ENCODE measurements at regions not wholly inside any gene's neighbourhood (a gene's known extent, or its start where the extent isn't known, plus 50 kb on each side); places are given as distances from the start of the nearest gene placed in this dataset.

DNA sequence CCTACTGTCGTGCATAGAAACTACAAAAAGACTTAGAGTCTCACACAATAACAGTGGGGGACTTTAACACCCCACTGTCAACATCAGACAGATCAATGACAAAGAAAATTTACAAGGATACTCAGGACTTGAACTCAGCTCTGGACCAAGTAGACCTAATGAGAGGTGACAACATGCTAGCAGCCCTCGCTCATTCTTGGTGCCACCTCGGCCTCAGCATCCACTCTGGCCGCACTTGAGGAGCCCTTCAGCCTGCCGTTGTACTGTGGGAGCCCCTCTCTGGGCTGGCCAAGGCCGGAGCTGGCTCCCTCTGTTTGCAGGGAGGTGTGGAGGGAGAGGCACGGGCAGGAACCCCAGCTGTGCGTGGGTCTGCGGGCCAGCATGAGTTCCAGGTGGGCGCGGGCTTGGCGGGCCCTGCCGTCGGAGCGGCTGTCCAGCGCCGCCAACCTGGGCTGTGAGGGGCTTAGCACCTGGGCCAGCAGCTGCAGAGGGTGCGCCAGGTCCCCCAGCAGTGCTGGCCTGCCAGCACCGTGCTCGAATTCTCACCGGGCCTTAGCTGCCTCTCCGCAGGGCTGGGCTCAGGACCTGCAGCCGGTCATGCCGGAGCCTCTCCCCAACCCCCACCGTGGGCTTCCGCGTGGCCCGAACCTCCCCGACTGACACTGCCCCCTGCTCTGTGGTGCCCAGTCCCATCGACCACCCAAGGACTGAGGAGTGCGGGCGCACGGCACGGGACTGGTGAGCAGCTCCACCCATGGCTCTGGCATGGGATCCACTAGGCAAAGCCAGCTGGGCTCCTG, 205.6 kb downstream of the FRK start:
- TF ChIP-seq TCF3 (IDR thresholded peaks at IDR 0.05; ENCODE audit: borderline replicate concordance, insufficient read depth, low read depth, low read length) (no peak), BCL3 (IDR thresholded peaks at IDR 0.05; ENCODE audit: borderline replicate concordance, insufficient read depth, low read depth, low read length, poor library complexity, severe bottlenecking) (no peak), PAX8 (IDR thresholded peaks at IDR 0.05) (no peak), SIN3A (IDR thresholded peaks at IDR 0.05; ENCODE audit: low read depth, low read length) (no peak), BHLHE40 (IDR thresholded peaks at IDR 0.05; ENCODE audit: borderline replicate concordance in 1 of 2, low read depth in 2 of 2, low read length in 1 of 2) (no peak), TCF7 (IDR thresholded peaks at IDR 0.05; ENCODE audit: borderline replicate concordance) (no peak), ATF7 (IDR thresholded peaks at IDR 0.05; ENCODE audit: low read depth) (no peak), ZBED1 (IDR thresholded peaks at IDR 0.05; ENCODE audit: borderline replicate concordance) (no peak), CEBPZ (IDR thresholded peaks at IDR 0.05; ENCODE audit: low read depth, low read length) (no peak), FOXK2 (IDR thresholded peaks at IDR 0.05) (no peak), CBX5 (IDR thresholded peaks at IDR 0.05; ENCODE audit: low read depth) (no peak), RELA (IDR thresholded peaks at IDR 0.05; ENCODE audit: borderline replicate concordance, partially characterized antibody) (no peak), EGR1 (IDR thresholded peaks at IDR 0.05; ENCODE audit: borderline replicate concordance in 1 of 2, low read depth in 2 of 2, low read length in 2 of 2) (no peak)
- TF ChIP-seq, protein P1, sequence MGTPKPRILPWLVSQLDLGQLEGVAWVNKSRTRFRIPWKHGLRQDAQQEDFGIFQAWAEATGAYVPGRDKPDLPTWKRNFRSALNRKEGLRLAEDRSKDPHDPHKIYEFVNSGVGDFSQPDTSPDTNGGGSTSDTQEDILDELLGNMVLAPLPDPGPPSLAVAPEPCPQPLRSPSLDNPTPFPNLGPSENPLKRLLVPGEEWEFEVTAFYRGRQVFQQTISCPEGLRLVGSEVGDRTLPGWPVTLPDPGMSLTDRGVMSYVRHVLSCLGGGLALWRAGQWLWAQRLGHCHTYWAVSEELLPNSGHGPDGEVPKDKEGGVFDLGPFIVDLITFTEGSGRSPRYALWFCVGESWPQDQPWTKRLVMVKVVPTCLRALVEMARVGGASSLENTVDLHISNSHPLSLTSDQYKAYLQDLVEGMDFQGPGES (IDR thresholded peaks at IDR 0.05) = no peak
- 70% methylated on average over 34 of the region's 34 CpGs for WGBS (ENCODE audit: insufficient coverage, insufficient replicate concordance, low lambda C conversion rate, missing lambda C conversion rate)
- intact Hi-C loops (cut with micrococcal nuclease; ENCODE audit: unreplicated experiment) (no loop called here), in situ Hi-C loops (cut with MboI) (no loop called here)
- Histone ChIP-seq H3K4me3 (no peak overlapping the region), H3K4me2 (ENCODE audit: control insufficient read depth, insufficient read depth) (no peak overlapping the region), H3K36me3 (ENCODE audit: control insufficient read depth in 2 of 2, insufficient read depth in 2 of 2, low read length in 1 of 2) (no peaks in the 10 kb centered on the region), H3K27ac (ENCODE audit: control insufficient read depth, insufficient read depth) (no peak overlapping the region), H2AFZ (ENCODE audit: control insufficient read depth, low read depth, low read length) (no peak overlapping the region), H3K9me3 (replicated peaks; ENCODE audit: control insufficient read depth, insufficient read depth, low read length) (no peaks in the 10 kb centered on the region; the same call in 2 of the 3 replicates), H3K4me1 (ENCODE audit: control insufficient read depth, insufficient read depth, low read length) (no peaks in the 10 kb centered on the region), H3K27me3 (replicated peaks in 1 of 2; ENCODE audit: control insufficient read depth in 2 of 2, insufficient read depth in 2 of 2, low read length in 1 of 2) (no peaks in the 10 kb centered on the region), H3K79me2 (ENCODE audit: control insufficient read depth, insufficient read depth, low read length) (no peaks in the 10 kb centered on the region), H4K20me1 (ENCODE audit: control insufficient read depth, insufficient read depth) (no peaks in the 10 kb centered on the region), H3K9ac (ENCODE audit: control insufficient read depth, insufficient read depth, low read length) (no peak overlapping the region)
- ATAC-seq (no peak), DNase-seq (ENCODE audit: low read depth, low spot score) (no peak), FAIRE-seq (no peak)
- POLR2A ChIA-PET = no interaction called here
- BruUV-seq (replicated peaks) = no TSS peak
- RAD21 ChIA-PET (ENCODE audit: unreplicated experiment) = no interaction called here
- SMC1A ChIA-PET (ENCODE audit: uncharacterized antibody, unreplicated experiment) = interaction anchor here (1.4 kb wide), 1 partner anchor 46 kb away, joined by 3 read pairs; no protein-coding TSS in a partner anchor
- CTCF ChIA-PET = no interaction called here
